ENCODE measurements at regions not wholly inside any gene's neighbourhood (a gene's known extent, or its start where the extent isn't known, plus 50 kb on each side); places are given as distances from the start of the nearest gene placed in this dataset.

- peaks cover 8% of the 10 kb centered on the region; the same call in 2 of the 3 replicates for H3K9me3 Mint-ChIP-seq
Observed at GRCh38 chr6:144901412-144901811, 616.3 kb downstream of the UTRN start.

More at GRCh38 chr6:144901412-144901811, 616.3 kb downstream of the UTRN start:
- no peaks in the 10 kb centered on the region for H4K20me1 ChIP-seq (replicated peaks; ENCODE audit: insufficient read depth)
- Mint-ChIP-seq H3K4me3 (no peak overlapping the region), H3K36me3 (ENCODE audit: low read depth) (no peaks in the 10 kb centered on the region; the same call in 2 of the 3 replicates), H3K4me1 (no peaks in the 10 kb centered on the region; the same call in none of the 3 replicates), H3K27ac (no peak overlapping the region), H3K27me3 (ENCODE audit: insufficient read depth, low read depth, poor library complexity) (no peaks in the 10 kb centered on the region)
- no peak overlapping the region for H2AFZ ChIP-seq
- H3K27me3 ChIP-seq (ENCODE audit: insufficient read depth): no peaks in the 10 kb centered on the region
- no peak overlapping the region for H3K4me2 ChIP-seq
- no peaks in the 10 kb centered on the region for H3K36me3 ChIP-seq (ENCODE audit: insufficient read depth)
- TF ChIP-seq, protein P1, sequence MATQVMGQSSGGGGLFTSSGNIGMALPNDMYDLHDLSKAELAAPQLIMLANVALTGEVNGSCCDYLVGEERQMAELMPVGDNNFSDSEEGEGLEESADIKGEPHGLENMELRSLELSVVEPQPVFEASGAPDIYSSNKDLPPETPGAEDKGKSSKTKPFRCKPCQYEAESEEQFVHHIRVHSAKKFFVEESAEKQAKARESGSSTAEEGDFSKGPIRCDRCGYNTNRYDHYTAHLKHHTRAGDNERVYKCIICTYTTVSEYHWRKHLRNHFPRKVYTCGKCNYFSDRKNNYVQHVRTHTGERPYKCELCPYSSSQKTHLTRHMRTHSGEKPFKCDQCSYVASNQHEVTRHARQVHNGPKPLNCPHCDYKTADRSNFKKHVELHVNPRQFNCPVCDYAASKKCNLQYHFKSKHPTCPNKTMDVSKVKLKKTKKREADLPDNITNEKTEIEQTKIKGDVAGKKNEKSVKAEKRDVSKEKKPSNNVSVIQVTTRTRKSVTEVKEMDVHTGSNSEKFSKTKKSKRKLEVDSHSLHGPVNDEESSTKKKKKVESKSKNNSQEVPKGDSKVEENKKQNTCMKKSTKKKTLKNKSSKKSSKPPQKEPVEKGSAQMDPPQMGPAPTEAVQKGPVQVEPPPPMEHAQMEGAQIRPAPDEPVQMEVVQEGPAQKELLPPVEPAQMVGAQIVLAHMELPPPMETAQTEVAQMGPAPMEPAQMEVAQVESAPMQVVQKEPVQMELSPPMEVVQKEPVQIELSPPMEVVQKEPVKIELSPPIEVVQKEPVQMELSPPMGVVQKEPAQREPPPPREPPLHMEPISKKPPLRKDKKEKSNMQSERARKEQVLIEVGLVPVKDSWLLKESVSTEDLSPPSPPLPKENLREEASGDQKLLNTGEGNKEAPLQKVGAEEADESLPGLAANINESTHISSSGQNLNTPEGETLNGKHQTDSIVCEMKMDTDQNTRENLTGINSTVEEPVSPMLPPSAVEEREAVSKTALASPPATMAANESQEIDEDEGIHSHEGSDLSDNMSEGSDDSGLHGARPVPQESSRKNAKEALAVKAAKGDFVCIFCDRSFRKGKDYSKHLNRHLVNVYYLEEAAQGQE (IDR thresholded peaks at IDR 0.05; ENCODE audit: unreplicated experiment): no peak
- TF ChIP-seq CREB1 (CRISPR knock-in tag; IDR thresholded peaks at IDR 0.05; ENCODE audit: low read depth) (no peak), ZNF331 (CRISPR knock-in tag; IDR thresholded peaks at IDR 0.05; ENCODE audit: low read depth) (no peak), POLR2AphosphoS5 (IDR thresholded peaks at IDR 0.05; ENCODE audit: low read depth) (no peak), JUNB (IDR thresholded peaks at IDR 0.05; ENCODE audit: unreplicated experiment) (no peak), EZH2 (IDR thresholded peaks at IDR 0.05; ENCODE audit: low read depth, unreplicated experiment) (no peak), ZNF462 (CRISPR knock-in tag; IDR thresholded peaks at IDR 0.05) (no peak), STAT1 (IDR thresholded peaks at IDR 0.05; ENCODE audit: unreplicated experiment) (no peak), CTCF (conservative IDR thresholded peaks at IDR 0.05; ENCODE audit: low read depth in 2 of 2) (no peak), ZNF114 (CRISPR knock-in tag; IDR thresholded peaks at IDR 0.05) (no peak), NANOG (IDR thresholded peaks at IDR 0.05; ENCODE audit: borderline replicate concordance) (no peak), EZH2phosphoT487 (IDR thresholded peaks at IDR 0.05; ENCODE audit: unreplicated experiment) (no peak)
- TF ChIP-seq, protein P2, sequence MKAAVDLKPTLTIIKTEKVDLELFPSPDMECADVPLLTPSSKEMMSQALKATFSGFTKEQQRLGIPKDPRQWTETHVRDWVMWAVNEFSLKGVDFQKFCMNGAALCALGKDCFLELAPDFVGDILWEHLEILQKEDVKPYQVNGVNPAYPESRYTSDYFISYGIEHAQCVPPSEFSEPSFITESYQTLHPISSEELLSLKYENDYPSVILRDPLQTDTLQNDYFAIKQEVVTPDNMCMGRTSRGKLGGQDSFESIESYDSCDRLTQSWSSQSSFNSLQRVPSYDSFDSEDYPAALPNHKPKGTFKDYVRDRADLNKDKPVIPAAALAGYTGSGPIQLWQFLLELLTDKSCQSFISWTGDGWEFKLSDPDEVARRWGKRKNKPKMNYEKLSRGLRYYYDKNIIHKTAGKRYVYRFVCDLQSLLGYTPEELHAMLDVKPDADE (IDR thresholded peaks at IDR 0.05): no peak
- DNase-seq (ENCODE audit: low spot score) (no peak), ATAC-seq (no peak)
- H3K27ac ChIP-seq (ENCODE audit: low read depth): no peak overlapping the region
- peaks cover 3% of the 10 kb centered on the region; the same call in 1 of the 2 replicates for H3K9me2 ChIP-seq (ENCODE audit: insufficient read depth)
- no peaks in the 10 kb centered on the region for H3F3A ChIP-seq (replicated peaks; ENCODE audit: low read depth)
- peaks cover 2% of the 10 kb centered on the region; the same call in 1 of the 2 replicates for H3K4me1 ChIP-seq (ENCODE audit: insufficient read depth)
- no peaks in the 10 kb centered on the region for H3K79me2 ChIP-seq (replicated peaks; ENCODE audit: insufficient read depth)
- no peak overlapping the region for H3K4me3 ChIP-seq

All from GM23338 (cell line).